Hepatocyte (in vitro differentiated cells): ENCODE measurements at regions not wholly inside any gene's neighbourhood (a gene's known extent, or its start where the extent isn't known, plus 50 kb on each side); places are given as distances from the start of the nearest gene placed in this dataset.

Source experiments
- EZH2 ChIP-seq: fragments of 200-600 bp; sonication (generic); IDR thresholded peaks from 2 replicates; pipeline ENCODE4 v1.6.1; 2016; ENCODE audit warnings: antibody characterized with exemption, mild to moderate bottlenecking, borderline replicate concordance
- EZH2phosphoT487 ChIP-seq: fragments of 200-600 bp; sonication (generic); IDR thresholded peaks from one replicate; pipeline ENCODE4 v1.6.1; 2018; ENCODE audit warnings: antibody characterized with exemption, mild to moderate bottlenecking, low read depth, moderate library complexity; ENCODE audit not compliant: unreplicated experiment, severe bottlenecking
- TF ChIP-seq, protein P1 (sequence below): fragments of 200-600 bp; sonication (generic); IDR thresholded peaks from 2 replicates; pipeline ENCODE4 v1.5.1; 2016; ENCODE audit warnings: antibody characterized with exemption, mild to moderate bottlenecking; ENCODE audit not compliant: poor library complexity

DNA sequence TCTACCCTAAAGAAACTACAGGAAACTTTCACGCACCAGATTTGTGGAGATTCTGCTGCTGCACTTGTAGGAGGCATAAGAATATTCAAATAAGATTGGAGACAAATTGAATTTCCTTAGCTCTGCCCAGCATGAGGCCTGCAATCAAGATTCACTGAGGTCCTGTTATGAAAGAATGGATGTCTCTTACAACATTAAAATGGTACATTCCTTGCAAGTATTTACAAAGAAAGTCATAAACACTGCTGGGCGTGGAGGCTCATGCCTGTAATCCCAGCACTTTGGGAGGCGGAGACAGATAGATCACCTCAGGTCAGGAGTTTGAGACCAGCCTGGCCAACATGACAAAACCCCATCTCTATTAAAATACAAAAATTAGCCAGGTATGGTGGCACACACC, 74.0 kb upstream of the MAP3K4 start:
- TF ChIP-seq, protein P1, sequence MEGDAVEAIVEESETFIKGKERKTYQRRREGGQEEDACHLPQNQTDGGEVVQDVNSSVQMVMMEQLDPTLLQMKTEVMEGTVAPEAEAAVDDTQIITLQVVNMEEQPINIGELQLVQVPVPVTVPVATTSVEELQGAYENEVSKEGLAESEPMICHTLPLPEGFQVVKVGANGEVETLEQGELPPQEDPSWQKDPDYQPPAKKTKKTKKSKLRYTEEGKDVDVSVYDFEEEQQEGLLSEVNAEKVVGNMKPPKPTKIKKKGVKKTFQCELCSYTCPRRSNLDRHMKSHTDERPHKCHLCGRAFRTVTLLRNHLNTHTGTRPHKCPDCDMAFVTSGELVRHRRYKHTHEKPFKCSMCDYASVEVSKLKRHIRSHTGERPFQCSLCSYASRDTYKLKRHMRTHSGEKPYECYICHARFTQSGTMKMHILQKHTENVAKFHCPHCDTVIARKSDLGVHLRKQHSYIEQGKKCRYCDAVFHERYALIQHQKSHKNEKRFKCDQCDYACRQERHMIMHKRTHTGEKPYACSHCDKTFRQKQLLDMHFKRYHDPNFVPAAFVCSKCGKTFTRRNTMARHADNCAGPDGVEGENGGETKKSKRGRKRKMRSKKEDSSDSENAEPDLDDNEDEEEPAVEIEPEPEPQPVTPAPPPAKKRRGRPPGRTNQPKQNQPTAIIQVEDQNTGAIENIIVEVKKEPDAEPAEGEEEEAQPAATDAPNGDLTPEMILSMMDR: no peak
- TF ChIP-seq EZH2 (no peak), EZH2phosphoT487 (no peak)
